RWPE1 (cell line): ENCODE measurements at regions not wholly inside any gene's neighbourhood (a gene's known extent, or its start where the extent isn't known, plus 50 kb on each side); places are given as distances from the start of the nearest gene placed in this dataset.
"Not testable (repeated sequence)": the region's sequence is repeated elsewhere in the genome, so short reads cannot be mapped to it uniquely, and the experiment has no call there.

Source experiments
- CTCF ChIA-PET: fragments of 350-600 bp; sonication (Branson Sonifier 250); formaldehyde crosslinking; extraction: SDS; loops from one replicate; lab custom pipeline; 2021; lab: Yijun Ruan, JAX
- POLR2A ChIA-PET: fragments of 400-600 bp; formaldehyde crosslinking; extraction: SDS; loops from one replicate; lab custom pipeline; 2020; ENCODE audit warnings: antibody characterized with exemption; ENCODE audit not compliant: low non-redundant PET; lab: Yijun Ruan, JAX
- DNase-seq: peaks from one replicate; pipeline ENCODE4 v3.0.0; 2012; ENCODE audit warnings: low spot score
- H3K27ac ChIP-seq: fragments of 450-650 bp; 2 replicates; pipeline ENCODE4 v1.5.1; 2017
- TF ChIP-seq, protein P1 (sequence below): fragments of 450-650 bp; conservative IDR thresholded peaks from 2 replicates; pipeline ENCODE4 v1.5.1; 2017; ENCODE audit warnings: low read depth, mild to moderate bottlenecking

DNA sequence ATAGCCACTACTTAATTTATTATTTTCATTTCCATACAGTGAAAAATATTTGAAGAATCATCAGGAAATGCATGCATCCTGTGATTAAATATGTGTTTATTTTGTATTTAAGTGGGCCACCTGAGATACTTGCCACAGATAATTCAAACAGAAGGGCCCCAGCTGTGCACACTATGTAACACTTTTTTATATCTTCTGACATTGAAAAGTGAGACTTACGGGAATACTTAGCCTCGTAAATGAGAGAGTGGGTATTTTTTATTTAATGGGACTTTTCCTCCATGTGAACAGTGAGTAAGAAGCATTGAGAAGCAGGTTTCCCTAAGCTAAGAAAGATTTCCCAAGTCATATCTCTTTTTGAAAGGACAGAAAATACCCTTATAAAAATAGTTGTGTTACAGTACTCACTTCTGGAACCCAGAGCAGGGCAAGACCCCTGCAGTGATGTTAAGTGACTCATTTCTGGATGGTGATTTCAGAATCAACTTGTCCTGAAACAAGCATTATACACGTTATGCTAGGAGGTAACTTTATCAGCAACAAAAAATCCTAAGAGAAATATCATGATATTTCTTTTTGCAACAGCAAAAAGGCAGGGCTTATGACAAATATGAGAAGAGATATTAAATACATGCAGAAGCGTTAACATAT is 478.1 kb upstream of the CHORDC1 start:
- ChIA-PET CTCF (no interaction called here), POLR2A (no interaction called here)
- H3K27ac ChIP-seq: no peak overlapping the region
- TF ChIP-seq, protein P1, sequence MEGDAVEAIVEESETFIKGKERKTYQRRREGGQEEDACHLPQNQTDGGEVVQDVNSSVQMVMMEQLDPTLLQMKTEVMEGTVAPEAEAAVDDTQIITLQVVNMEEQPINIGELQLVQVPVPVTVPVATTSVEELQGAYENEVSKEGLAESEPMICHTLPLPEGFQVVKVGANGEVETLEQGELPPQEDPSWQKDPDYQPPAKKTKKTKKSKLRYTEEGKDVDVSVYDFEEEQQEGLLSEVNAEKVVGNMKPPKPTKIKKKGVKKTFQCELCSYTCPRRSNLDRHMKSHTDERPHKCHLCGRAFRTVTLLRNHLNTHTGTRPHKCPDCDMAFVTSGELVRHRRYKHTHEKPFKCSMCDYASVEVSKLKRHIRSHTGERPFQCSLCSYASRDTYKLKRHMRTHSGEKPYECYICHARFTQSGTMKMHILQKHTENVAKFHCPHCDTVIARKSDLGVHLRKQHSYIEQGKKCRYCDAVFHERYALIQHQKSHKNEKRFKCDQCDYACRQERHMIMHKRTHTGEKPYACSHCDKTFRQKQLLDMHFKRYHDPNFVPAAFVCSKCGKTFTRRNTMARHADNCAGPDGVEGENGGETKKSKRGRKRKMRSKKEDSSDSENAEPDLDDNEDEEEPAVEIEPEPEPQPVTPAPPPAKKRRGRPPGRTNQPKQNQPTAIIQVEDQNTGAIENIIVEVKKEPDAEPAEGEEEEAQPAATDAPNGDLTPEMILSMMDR: no peak
- no peak for DNase-seq

- CTCF ChIA-PET: interaction anchor here (0.7 kb wide), 1 partner anchor 382 kb away, joined by 6 read pairs; no protein-coding TSS in a partner anchor
- POLR2A ChIA-PET: no interaction called here
- DNase-seq: no peak
- TF ChIP-seq, protein P1: no peak
- no peak overlapping the region for H3K27ac ChIP-seq
These were observed 477.0 kb upstream of the CHORDC1 start for GRCh38 chr11:90699791-90700400.

DNA sequence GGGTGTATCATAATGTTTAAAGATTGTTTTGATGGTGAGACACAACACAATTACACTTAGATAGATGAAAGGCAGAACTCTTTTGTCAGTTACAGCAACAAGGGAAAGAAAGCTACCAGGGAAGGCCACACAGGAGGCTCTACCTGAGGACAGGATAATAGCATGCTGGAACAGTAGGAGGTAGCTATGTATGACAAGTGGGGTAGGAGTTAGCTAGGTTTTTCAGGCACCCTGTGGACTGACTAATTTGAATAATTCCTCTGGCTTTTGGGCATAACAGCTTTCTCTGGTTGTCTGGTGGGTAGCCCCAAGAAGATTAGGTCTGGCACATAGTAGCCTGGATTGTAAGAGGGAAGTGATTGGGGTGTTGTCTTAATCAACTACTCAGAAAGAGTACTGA is 475.4 kb upstream of the CHORDC1 start:
- TF ChIP-seq, protein P1: no peak
- DNase-seq: no peak
- CTCF ChIA-PET: interaction anchor here (0.5 kb wide), 1 partner anchor 369 kb away, joined by 3 read pairs; no protein-coding TSS in a partner anchor
- POLR2A ChIA-PET: no interaction called here
- H3K27ac ChIP-seq: no peak overlapping the region

- POLR2A ChIA-PET, DNase-seq, H3K27ac ChIP-seq, CTCF ChIA-PET: not testable (repeated sequence)
These were observed 452.6 kb upstream of the CHORDC1 start for GRCh38 chr11:90675496-90675895.

DNA sequence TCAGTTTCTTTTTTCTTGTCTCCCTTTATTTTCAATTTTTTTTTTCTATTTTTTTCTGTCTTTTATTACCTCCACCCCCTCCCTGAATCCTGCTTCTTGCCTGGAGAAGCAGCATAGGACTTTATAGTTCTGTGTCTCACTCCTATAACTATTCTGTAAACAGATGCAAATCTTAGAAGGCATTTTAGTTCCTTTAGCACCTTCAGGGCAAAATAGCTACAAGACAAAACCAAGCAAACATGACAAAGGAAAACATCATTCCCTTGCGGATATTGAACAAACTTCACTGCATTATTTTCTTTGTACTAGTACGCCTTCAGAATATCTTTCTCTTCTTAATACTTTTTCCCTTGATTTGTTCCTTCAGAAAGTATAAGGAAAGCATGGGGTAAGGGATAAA is 446.2 kb upstream of the CHORDC1 start:
- no peak for DNase-seq
- ChIA-PET POLR2A (no interaction called here), CTCF (no interaction called here)
- H3K27ac ChIP-seq: no peak overlapping the region
- TF ChIP-seq, protein P1: no peak

DNA sequence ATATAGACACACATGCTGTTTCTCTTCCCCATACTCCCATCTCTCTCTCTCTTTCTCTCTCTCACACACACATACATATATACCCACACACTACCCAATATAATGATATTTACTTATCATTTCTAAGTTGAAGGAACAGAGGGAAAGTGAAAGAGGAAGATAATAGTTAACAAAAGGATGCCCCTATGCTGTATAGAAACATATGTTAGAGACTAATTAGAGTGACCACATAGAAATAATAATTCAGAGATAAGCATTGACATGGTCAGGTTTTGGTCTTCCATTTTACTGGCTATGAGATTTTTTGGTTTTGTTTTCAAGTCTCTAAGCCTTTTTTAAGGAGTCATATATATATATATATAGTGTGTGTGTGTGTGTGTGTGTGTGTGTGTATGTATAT is 445.7 kb upstream of the CHORDC1 start:
- POLR2A ChIA-PET: no interaction called here
- TF ChIP-seq, protein P1: no peak
- CTCF ChIA-PET: no interaction called here
- H3K27ac ChIP-seq: no peak overlapping the region
- DNase-seq: no peak

DNA sequence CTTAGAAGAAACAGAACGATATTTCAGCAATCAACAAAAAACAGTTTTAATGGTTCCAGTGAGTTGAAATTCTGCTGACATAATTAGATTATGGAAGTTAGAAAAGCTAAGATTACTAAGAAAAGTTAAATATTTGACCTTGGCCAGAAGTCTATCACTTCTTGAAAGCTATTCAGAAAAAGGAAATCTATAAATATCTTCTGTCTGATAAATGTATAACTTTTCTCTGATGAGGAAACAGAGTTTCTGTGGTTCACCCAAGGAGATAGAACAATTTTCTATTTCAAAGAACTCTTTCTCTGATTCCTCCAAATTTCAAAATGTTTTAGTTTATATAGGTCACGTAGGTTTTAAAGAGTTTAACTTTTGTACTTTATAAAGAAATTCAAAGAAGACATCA is 438.4 kb upstream of the CHORDC1 start:
- H3K27ac ChIP-seq: no peak overlapping the region
- TF ChIP-seq, protein P1: no peak
- no peak for DNase-seq
- CTCF ChIA-PET: no interaction called here
- POLR2A ChIA-PET: no interaction called here
